HG03460 (cell line): ENCODE measurements at regions not wholly inside any gene's neighbourhood (a gene's known extent, or its start where the extent isn't known, plus 50 kb on each side); places are given as distances from the start of the nearest gene placed in this dataset.
"Not testable (repeated sequence)": the region's sequence is repeated elsewhere in the genome, so short reads cannot be mapped to it uniquely, and the experiment has no call there.

Experiments
- ATAC-seq: cut with Tn5 transposase; IDR thresholded peaks from one replicate; pipeline ENCODE4 v1.9.1; 2021; ENCODE audit not compliant: unreplicated experiment

GRCh38 chr3:43236008-43236407 is 50.3 kb upstream of the SNRK start:
- ATAC-seq: no peak

- no peak for ATAC-seq
These were observed 53.3 kb upstream of the SNRK start for GRCh38 chr3:43233062-43233461.

- ATAC-seq: no peak
These were observed 54.9 kb upstream of the SNRK start for GRCh38 chr3:43231276-43232000.

GRCh38 chr3:43229865-43230264 is 56.5 kb upstream of the SNRK start:
- ATAC-seq: not testable (repeated sequence)

GRCh38 chr3:43227685-43228084 is 58.7 kb upstream of the SNRK start:
- ATAC-seq: not testable (repeated sequence)

GRCh38 chr3:43224405-43225073 is 61.8 kb upstream of the SNRK start:
- ATAC-seq: no peak

GRCh38 chr3:43223670-43224364 is 62.5 kb upstream of the SNRK start:
- ATAC-seq: no peak

- no peak for ATAC-seq
These were observed 63.8 kb upstream of the SNRK start for GRCh38 chr3:43222590-43222989.

GRCh38 chr3:43221076-43221475 is 65.3 kb upstream of the SNRK start:
- no peak for ATAC-seq

- ATAC-seq: no peak
These were observed 66.7 kb upstream of the SNRK start for GRCh38 chr3:43219616-43220015.

GRCh38 chr3:43218921-43219320 is 67.4 kb upstream of the SNRK start:
- no peak for ATAC-seq

- ATAC-seq: no peak
These were observed 68.2 kb upstream of the SNRK start for GRCh38 chr3:43218156-43218555.

GRCh38 chr3:43217633-43218032 is 68.7 kb upstream of the SNRK start:
- ATAC-seq: no peak

GRCh38 chr3:43217206-43217605 is 69.1 kb upstream of the SNRK start:
- ATAC-seq: no peak

GRCh38 chr3:43215663-43216275 is 70.6 kb upstream of the SNRK start:
- ATAC-seq: no peak

- no peak for ATAC-seq
These were observed 71.2 kb upstream of the SNRK start for GRCh38 chr3:43215138-43215537.

GRCh38 chr3:43214616-43215015 is 71.7 kb upstream of the SNRK start:
- no peak for ATAC-seq

GRCh38 chr3:43213631-43214030 is 72.7 kb upstream of the SNRK start:
- ATAC-seq: peak; percentile 61

- ATAC-seq: peak; percentile 35
These were observed 73.3 kb upstream of the SNRK start for GRCh38 chr3:43212914-43213611.

GRCh38 chr3:43211681-43212080 is 74.7 kb upstream of the SNRK start:
- ATAC-seq: no peak
